Activated CD4-positive, alpha-beta T cell treated with anti-CD3 and anti-CD28 coated beads, Interleukin-2, amount 10 ng/mL, durations not matched to agents 7 days and 5 days (primary cell): ENCODE measurements at regions not wholly inside any gene's neighbourhood (a gene's known extent, or its start where the extent isn't known, plus 50 kb on each side); places are given as distances from the start of the nearest gene placed in this dataset.

Experiments used
- CTCF ChIA-PET: fragments of 350-600 bp; sonication (Branson Sonifier 250); formaldehyde crosslinking; loops from one replicate; lab custom pipeline; 2021; ENCODE audit warnings: antibody characterized with exemption; lab: Charles Lee
- POLR2A ChIA-PET: fragments of 350-600 bp; sonication (Branson Sonifier 250); formaldehyde crosslinking; loops from one replicate; lab custom pipeline; 2021; ENCODE audit warnings: antibody characterized with exemption; lab: Charles Lee
- DNase-seq: peaks from one replicate; pipeline ENCODE4 v3.0.0-alpha.2; 2020
- H3K27ac Mint-ChIP-seq: one replicate; pipeline ENCODE4 v1.8.0; 2021; ENCODE audit warnings: mild to moderate bottlenecking, moderate library complexity, mixed read lengths
- H3K27me3 Mint-ChIP-seq: one replicate; pipeline ENCODE4 v1.8.0; 2021; ENCODE audit warnings: mixed read lengths
- H3K36me3 Mint-ChIP-seq: one replicate; pipeline ENCODE4 v1.8.0; 2021; ENCODE audit warnings: low read depth, mixed read lengths
- H3K4me1 Mint-ChIP-seq: one replicate; pipeline ENCODE4 v1.8.0; 2021; ENCODE audit warnings: mixed read lengths
- H3K4me3 Mint-ChIP-seq: one replicate; pipeline ENCODE4 v1.8.0; 2021; ENCODE audit warnings: mild to moderate bottlenecking, moderate library complexity, mixed read lengths
- H3K9me3 Mint-ChIP-seq: one replicate; pipeline ENCODE4 v1.8.0; 2021; ENCODE audit warnings: mixed read lengths

GRCh38 chr9:16197578-16198370 is 644.9 kb downstream of the CCDC171 start:
- DNase-seq = no peak
- no peaks in the 10 kb centered on the region for H3K36me3 Mint-ChIP-seq
- H3K27ac Mint-ChIP-seq = no peak overlapping the region
- H3K9me3 Mint-ChIP-seq = no peaks in the 10 kb centered on the region
- no peaks in the 10 kb centered on the region for H3K27me3 Mint-ChIP-seq
- no peak overlapping the region for H3K4me3 Mint-ChIP-seq
- ChIA-PET CTCF (no interaction called here), POLR2A (no interaction called here)
- no peaks in the 10 kb centered on the region for H3K4me1 Mint-ChIP-seq

- H3K36me3 Mint-ChIP-seq = no peaks in the 10 kb centered on the region
- no peak for DNase-seq
- ChIA-PET POLR2A (interaction anchor here (0.7 kb wide), 1 partner anchor 144 kb away, joined by 8 read pairs; no protein-coding TSS in a partner anchor), CTCF (interaction anchor here (0.7 kb wide), 1 partner anchor 631 kb away, joined by 3 read pairs; no protein-coding TSS in a partner anchor)
- H3K9me3 Mint-ChIP-seq = no peaks in the 10 kb centered on the region
- H3K27ac Mint-ChIP-seq = no peak overlapping the region
- no peaks in the 10 kb centered on the region for H3K27me3 Mint-ChIP-seq
- H3K4me1 Mint-ChIP-seq = no peaks in the 10 kb centered on the region
- H3K4me3 Mint-ChIP-seq = no peak overlapping the region
Measured at GRCh38 chr9:16198996-16199395, 646.2 kb downstream of the CCDC171 start.

- Mint-ChIP-seq H3K4me1 (peaks cover 5% of the 10 kb centered on the region), H3K27ac (no peak overlapping the region), H3K27me3 (no peaks in the 10 kb centered on the region), H3K9me3 (no peaks in the 10 kb centered on the region), H3K4me3 (no peak overlapping the region), H3K36me3 (no peaks in the 10 kb centered on the region)
- DNase-seq = no peak
- CTCF ChIA-PET = no interaction called here
- POLR2A ChIA-PET = no interaction called here
Measured at GRCh38 chr9:16202221-16202620, 649.4 kb downstream of the CCDC171 start.

- no peak overlapping the region for H3K27ac Mint-ChIP-seq
- ChIA-PET CTCF (interaction anchor here (1.1 kb wide), 1 partner anchor 11 kb away, joined by 3 read pairs; no protein-coding TSS in a partner anchor), POLR2A (no interaction called here)
- no peak overlapping the region for H3K4me3 Mint-ChIP-seq
- no peak for DNase-seq
- no peaks in the 10 kb centered on the region for H3K36me3 Mint-ChIP-seq
- no peaks in the 10 kb centered on the region for H3K27me3 Mint-ChIP-seq
- H3K4me1 Mint-ChIP-seq = peaks cover 7% of the 10 kb centered on the region
- H3K9me3 Mint-ChIP-seq = no peaks in the 10 kb centered on the region
Measured at GRCh38 chr9:16202914-16203728, 650.3 kb downstream of the CCDC171 start.

- Mint-ChIP-seq H3K4me3 (no peak overlapping the region), H3K4me1 (peaks cover 7% of the 10 kb centered on the region), H3K36me3 (no peaks in the 10 kb centered on the region), H3K27me3 (no peaks in the 10 kb centered on the region), H3K27ac (no peak overlapping the region), H3K9me3 (no peaks in the 10 kb centered on the region)
- ChIA-PET CTCF (interaction anchor here (1.1 kb wide), 1 partner anchor 10 kb away, joined by 3 read pairs; no protein-coding TSS in a partner anchor), POLR2A (no interaction called here)
- DNase-seq = no peak
Measured at GRCh38 chr9:16203729-16204573, 651.1 kb downstream of the CCDC171 start.

GRCh38 chr9:16205455-16205854 is 652.6 kb downstream of the CCDC171 start:
- no peak overlapping the region for H3K4me3 Mint-ChIP-seq
- no peaks in the 10 kb centered on the region for H3K27me3 Mint-ChIP-seq
- H3K27ac Mint-ChIP-seq = no peak overlapping the region
- no peak for DNase-seq
- CTCF ChIA-PET = no interaction called here
- no peaks in the 10 kb centered on the region for H3K9me3 Mint-ChIP-seq
- no peaks in the 10 kb centered on the region for H3K36me3 Mint-ChIP-seq
- peaks cover 7% of the 10 kb centered on the region for H3K4me1 Mint-ChIP-seq
- POLR2A ChIA-PET = no interaction called here

GRCh38 chr9:16206518-16206917 is 653.7 kb downstream of the CCDC171 start:
- no peaks in the 10 kb centered on the region for H3K27me3 Mint-ChIP-seq
- H3K27ac Mint-ChIP-seq = no peak overlapping the region
- CTCF ChIA-PET = no interaction called here
- DNase-seq = no peak
- no peaks in the 10 kb centered on the region for H3K9me3 Mint-ChIP-seq
- H3K4me3 Mint-ChIP-seq = no peak overlapping the region
- POLR2A ChIA-PET = no interaction called here
- no peaks in the 10 kb centered on the region for H3K36me3 Mint-ChIP-seq
- peaks cover 7% of the 10 kb centered on the region for H3K4me1 Mint-ChIP-seq

- peak; percentile 21 for DNase-seq
- H3K27ac Mint-ChIP-seq = no peak overlapping the region
- no peak overlapping the region for H3K4me3 Mint-ChIP-seq
- CTCF ChIA-PET = no interaction called here
- no peaks in the 10 kb centered on the region for H3K36me3 Mint-ChIP-seq
- POLR2A ChIA-PET = no interaction called here
- H3K9me3 Mint-ChIP-seq = no peaks in the 10 kb centered on the region
- no peaks in the 10 kb centered on the region for H3K27me3 Mint-ChIP-seq
- H3K4me1 Mint-ChIP-seq = peaks cover 7% of the 10 kb centered on the region
Measured at GRCh38 chr9:16207161-16207560, 654.3 kb downstream of the CCDC171 start.

- no peak overlapping the region for H3K27ac Mint-ChIP-seq
- no peaks in the 10 kb centered on the region for H3K9me3 Mint-ChIP-seq
- no peaks in the 10 kb centered on the region for H3K36me3 Mint-ChIP-seq
- ChIA-PET CTCF (no interaction called here), POLR2A (no interaction called here)
- DNase-seq = no peak
- peaks cover 7% of the 10 kb centered on the region for H3K4me1 Mint-ChIP-seq
- H3K4me3 Mint-ChIP-seq = no peak overlapping the region
- H3K27me3 Mint-ChIP-seq = no peaks in the 10 kb centered on the region
Measured at GRCh38 chr9:16210440-16210839, 657.6 kb downstream of the CCDC171 start.

- no peak for DNase-seq
- Mint-ChIP-seq H3K27ac (no peak overlapping the region), H3K9me3 (no peaks in the 10 kb centered on the region), H3K36me3 (no peaks in the 10 kb centered on the region), H3K4me3 (no peak overlapping the region), H3K4me1 (peaks cover 5% of the 10 kb centered on the region), H3K27me3 (no peaks in the 10 kb centered on the region)
- ChIA-PET CTCF (no interaction called here), POLR2A (no interaction called here)
Measured at GRCh38 chr9:16211946-16212345, 658.5 kb downstream of the BNC2 start.

GRCh38 chr9:16213781-16214515 is 656.5 kb downstream of the BNC2 start:
- H3K9me3 Mint-ChIP-seq = no peaks in the 10 kb centered on the region
- no peaks in the 10 kb centered on the region for H3K27me3 Mint-ChIP-seq
- no peak for DNase-seq
- ChIA-PET POLR2A (no interaction called here), CTCF (interaction anchor here (0.7 to 1.3 kb wide), 2 partner anchors 11 to 1439 kb away, joined by 3 to 5 read pairs; no protein-coding TSS in a partner anchor)
- no peak overlapping the region for H3K27ac Mint-ChIP-seq
- H3K36me3 Mint-ChIP-seq = no peaks in the 10 kb centered on the region
- no peak overlapping the region for H3K4me3 Mint-ChIP-seq
- H3K4me1 Mint-ChIP-seq = no peaks in the 10 kb centered on the region
